ENCODE measurements at regions not wholly inside any gene's neighbourhood (a gene's known extent, or its start where the extent isn't known, plus 50 kb on each side); places are given as distances from the start of the nearest gene placed in this dataset.

- no peak overlapping the region for H3K4me3 ChIP-seq (ENCODE audit: low read length)
- H3K27ac ChIP-seq (ENCODE audit: low read length) = no peak overlapping the region
- H3K27me3 ChIP-seq (ENCODE audit: control insufficient read depth, insufficient read depth) = no peaks in the 10 kb centered on the region
- intact Hi-C loops (cut with DNase I) = no loop called here
- ATAC-seq (no peak), DNase-seq (no peak)
- H3K9me3 ChIP-seq (ENCODE audit: control insufficient read depth, low read length) = no peaks in the 10 kb centered on the region
- H3K4me1 ChIP-seq (ENCODE audit: control insufficient read depth, insufficient read depth, low read length) = no peaks in the 10 kb centered on the region
Measured at GRCh38 chr7:88460650-88461049, 154.0 kb upstream of the STEAP4 start.

- no peaks in the 10 kb centered on the region for H3K27me3 ChIP-seq (ENCODE audit: control insufficient read depth, insufficient read depth)
- DNase-seq (no peak), ATAC-seq (no peak)
- H3K4me3 ChIP-seq (ENCODE audit: low read length) = no peak overlapping the region
- no peak overlapping the region for H3K27ac ChIP-seq (ENCODE audit: low read length)
- intact Hi-C loops (cut with DNase I) = no loop called here
- no peaks in the 10 kb centered on the region for H3K4me1 ChIP-seq (ENCODE audit: control insufficient read depth, insufficient read depth, low read length)
- H3K9me3 ChIP-seq (ENCODE audit: control insufficient read depth, low read length) = no peaks in the 10 kb centered on the region
Measured at GRCh38 chr7:88458946-88459345, 152.3 kb upstream of the STEAP4 start.

- H3K9me3 ChIP-seq (ENCODE audit: control insufficient read depth, low read length) = no peaks in the 10 kb centered on the region
- ATAC-seq = no peak
- H3K4me3 ChIP-seq (ENCODE audit: low read length) = no peak overlapping the region
- no peak for DNase-seq
- no peaks in the 10 kb centered on the region for H3K4me1 ChIP-seq (ENCODE audit: control insufficient read depth, insufficient read depth, low read length)
- H3K27ac ChIP-seq (ENCODE audit: low read length) = no peak overlapping the region
- H3K27me3 ChIP-seq (ENCODE audit: control insufficient read depth, insufficient read depth) = no peaks in the 10 kb centered on the region
- intact Hi-C loops (cut with DNase I) = no loop called here
Measured at GRCh38 chr7:88458279-88458678, 151.6 kb upstream of the STEAP4 start.

GRCh38 chr7:88457320-88457719, 150.6 kb upstream of the STEAP4 start:
- H3K27me3 ChIP-seq (ENCODE audit: control insufficient read depth, insufficient read depth) = no peaks in the 10 kb centered on the region
- intact Hi-C loops (cut with DNase I) = no loop called here
- no peak overlapping the region for H3K27ac ChIP-seq (ENCODE audit: low read length)
- H3K4me1 ChIP-seq (ENCODE audit: control insufficient read depth, insufficient read depth, low read length) = no peaks in the 10 kb centered on the region
- H3K4me3 ChIP-seq (ENCODE audit: low read length) = no peak overlapping the region
- DNase-seq = no peak
- H3K9me3 ChIP-seq (ENCODE audit: control insufficient read depth, low read length) = no peaks in the 10 kb centered on the region
- no peak for ATAC-seq
- WGBS = 70% methylated on average over 1 of the region's 1 CpG

GRCh38 chr7:88456490-88456889, 149.8 kb upstream of the STEAP4 start:
- DNase-seq = no peak
- intact Hi-C loops (cut with DNase I) = no loop called here
- no peaks in the 10 kb centered on the region for H3K27me3 ChIP-seq (ENCODE audit: control insufficient read depth, insufficient read depth)
- H3K4me1 ChIP-seq (ENCODE audit: control insufficient read depth, insufficient read depth, low read length) = no peaks in the 10 kb centered on the region
- H3K4me3 ChIP-seq (ENCODE audit: low read length) = no peak overlapping the region
- H3K27ac ChIP-seq (ENCODE audit: low read length) = no peak overlapping the region
- no peaks in the 10 kb centered on the region for H3K9me3 ChIP-seq (ENCODE audit: control insufficient read depth, low read length)
- ATAC-seq = no peak
- WGBS = 36% methylated on average over 1 of the region's 1 CpG

GRCh38 chr7:88455696-88456095, 149.0 kb upstream of the STEAP4 start:
- intact Hi-C loops (cut with DNase I) = no loop called here
- DNase-seq = no peak
- H3K27me3 ChIP-seq (ENCODE audit: control insufficient read depth, insufficient read depth) = no peaks in the 10 kb centered on the region
- 80% methylated on average over 1 of the region's 1 CpG for whole genome bisulfite sequencing
- H3K9me3 ChIP-seq (ENCODE audit: control insufficient read depth, low read length) = no peaks in the 10 kb centered on the region
- no peak for ATAC-seq
- H3K27ac ChIP-seq (ENCODE audit: low read length) = no peak overlapping the region
- H3K4me1 ChIP-seq (ENCODE audit: control insufficient read depth, insufficient read depth, low read length) = no peaks in the 10 kb centered on the region
- H3K4me3 ChIP-seq (ENCODE audit: low read length) = no peak overlapping the region

GRCh38 chr7:88452646-88453045, 146.0 kb upstream of the STEAP4 start:
- DNase-seq = no peak
- Histone ChIP-seq H3K4me1 (ENCODE audit: control insufficient read depth, insufficient read depth, low read length) (no peaks in the 10 kb centered on the region), H3K4me3 (ENCODE audit: low read length) (no peak overlapping the region), H3K27me3 (ENCODE audit: control insufficient read depth, insufficient read depth) (no peaks in the 10 kb centered on the region), H3K9me3 (ENCODE audit: control insufficient read depth, low read length) (no peaks in the 10 kb centered on the region), H3K27ac (ENCODE audit: low read length) (no peak overlapping the region)
- ATAC-seq = no peak
- WGBS = 85% methylated on average over 3 of the region's 3 CpGs
- intact Hi-C loops (cut with DNase I) = no loop called here

GRCh38 chr7:88450874-88451273, 144.2 kb upstream of the STEAP4 start:
- H3K4me1 ChIP-seq (ENCODE audit: control insufficient read depth, insufficient read depth, low read length) = no peaks in the 10 kb centered on the region
- H3K27me3 ChIP-seq (ENCODE audit: control insufficient read depth, insufficient read depth) = no peaks in the 10 kb centered on the region
- no peak overlapping the region for H3K4me3 ChIP-seq (ENCODE audit: low read length)
- ATAC-seq (no peak), DNase-seq (no peak)
- 85% methylated on average over 1 of the region's 1 CpG for WGBS
- intact Hi-C loops (cut with DNase I) = no loop called here
- no peak overlapping the region for H3K27ac ChIP-seq (ENCODE audit: low read length)
- no peaks in the 10 kb centered on the region for H3K9me3 ChIP-seq (ENCODE audit: control insufficient read depth, low read length)

- H3K4me3 ChIP-seq (ENCODE audit: low read length) = no peak overlapping the region
- DNase-seq (no peak), ATAC-seq (no peak)
- H3K4me1 ChIP-seq (ENCODE audit: control insufficient read depth, insufficient read depth, low read length) = no peaks in the 10 kb centered on the region
- H3K9me3 ChIP-seq (ENCODE audit: control insufficient read depth, low read length) = no peaks in the 10 kb centered on the region
- H3K27ac ChIP-seq (ENCODE audit: low read length) = no peak overlapping the region
- WGBS = 78% methylated on average over 1 of the region's 1 CpG
- intact Hi-C loops (cut with DNase I) = no loop called here
- no peaks in the 10 kb centered on the region for H3K27me3 ChIP-seq (ENCODE audit: control insufficient read depth, insufficient read depth)
Measured at GRCh38 chr7:88449410-88449809, 142.7 kb upstream of the STEAP4 start.

- Histone ChIP-seq H3K27me3 (ENCODE audit: control insufficient read depth, insufficient read depth) (no peaks in the 10 kb centered on the region), H3K4me3 (ENCODE audit: low read length) (no peak overlapping the region), H3K9me3 (ENCODE audit: control insufficient read depth, low read length) (no peaks in the 10 kb centered on the region), H3K27ac (ENCODE audit: low read length) (no peak overlapping the region), H3K4me1 (ENCODE audit: control insufficient read depth, insufficient read depth, low read length) (no peaks in the 10 kb centered on the region)
- intact Hi-C loops (cut with DNase I) = no loop called here
- DNase-seq (no peak), ATAC-seq (no peak)
- 36% methylated on average over 1 of the region's 1 CpG for WGBS
Measured at GRCh38 chr7:88442413-88442812, 135.7 kb upstream of the STEAP4 start.

- Histone ChIP-seq H3K4me3 (ENCODE audit: low read length) (no peak overlapping the region), H3K27me3 (ENCODE audit: control insufficient read depth, insufficient read depth) (no peaks in the 10 kb centered on the region), H3K27ac (ENCODE audit: low read length) (no peak overlapping the region), H3K9me3 (ENCODE audit: control insufficient read depth, low read length) (no peaks in the 10 kb centered on the region), H3K4me1 (ENCODE audit: control insufficient read depth, insufficient read depth, low read length) (no peaks in the 10 kb centered on the region)
- intact Hi-C loops (cut with DNase I) = no loop called here
- ATAC-seq = no peak
- DNase-seq = no peak
Measured at GRCh38 chr7:88437132-88437531, 130.4 kb upstream of the STEAP4 start.

GRCh38 chr7:88432301-88432700, 125.6 kb upstream of the STEAP4 start:
- H3K9me3 ChIP-seq (ENCODE audit: control insufficient read depth, low read length) = no peaks in the 10 kb centered on the region
- no peak for DNase-seq
- no peak overlapping the region for H3K27ac ChIP-seq (ENCODE audit: low read length)
- no peaks in the 10 kb centered on the region for H3K4me1 ChIP-seq (ENCODE audit: control insufficient read depth, insufficient read depth, low read length)
- intact Hi-C loops (cut with DNase I) = no loop called here
- 46% methylated on average over 2 of the region's 2 CpGs for WGBS
- ATAC-seq = no peak
- no peaks in the 10 kb centered on the region for H3K27me3 ChIP-seq (ENCODE audit: control insufficient read depth, insufficient read depth)
- H3K4me3 ChIP-seq (ENCODE audit: low read length) = no peak overlapping the region
